Lower leg skin (tissue), 4 donors: ENCODE measurements at regions not wholly inside any gene's neighbourhood (a gene's known extent, or its start where the extent isn't known, plus 50 kb on each side); places are given as distances from the start of the nearest gene placed in this dataset.
"Not testable (repeated sequence)": the region's sequence is repeated elsewhere in the genome, so short reads cannot be mapped to it uniquely, and the experiment has no call there.

Experiments
- DNase-seq, 2 donors: peaks; one replicate each; pipeline ENCODE4 v3.0.0-alpha.2; 2019; ENCODE audit warnings: low spot score in 2 of 2
- H3K4me3 ChIP-seq: fragments of 200-600 bp; sonication (generic); 2 replicates; pipeline ENCODE4 v1.5.1; 2017; ENCODE audit warnings: mild to moderate bottlenecking, low read depth; ENCODE audit not compliant: poor library complexity, severe bottlenecking
- CTCF ChIP-seq, 3 donors: fragments of 450-650 bp; IDR thresholded peaks; one replicate each; pipeline ENCODE4 v1.5.1; 2016; ENCODE audit warnings: antibody characterized with exemption in 3 of 3, mild to moderate bottlenecking in 3 of 3, moderate library complexity in 2 of 3
- POLR2A ChIP-seq, 2 donors: fragments of 450-650 bp; IDR thresholded peaks; one replicate each; pipeline ENCODE4 v1.6.1; 2016 to 2017; ENCODE audit warnings: antibody characterized with exemption in 2 of 2, mild to moderate bottlenecking in 1 of 2, moderate library complexity in 1 of 2
- WGBS, 2 donors: methylation state at CpG; one replicate each; pipeline ENCODE4 v1.1.5; 2018; 5-methylcytosine and 5-hydroxymethylcytosine counted together
- intact Hi-C: fragments of 100-400 bp; cut with DNase I; formaldehyde crosslinking; loops from one replicate; pipeline ENCODE4 v1.15.0; 2023; ENCODE audit warnings: low total_unique reads

- TF ChIP-seq POLR2A (IDR thresholded peaks at IDR 0.05) (no peak), CTCF (IDR thresholded peaks at IDR 0.05) (no peak)
- intact Hi-C loops: no loop called here
- WGBS, 2 donors: 65 to 67% methylated on average over 2 of the region's 2 CpGs
- DNase-seq: no peak
- no peak overlapping the region for H3K4me3 ChIP-seq
These were observed 642.3 kb upstream of the TMPRSS15 start for GRCh38 chr21:19045876-19046275.

- WGBS, 2 donors: 57 to 58% methylated on average over 4 of the region's 4 CpGs
These were observed 644.6 kb upstream of the TMPRSS15 start for GRCh38 chr21:19048098-19048672.

GRCh38 chr21:19049567-19049966 is 646.0 kb upstream of the TMPRSS15 start:
- 71 to 76% methylated on average over 4 of the region's 4 CpGs for WGBS, 2 donors
- intact Hi-C loops: no loop called here
- TF ChIP-seq CTCF (IDR thresholded peaks at IDR 0.05): no peak
- no peak for TF ChIP-seq POLR2A (IDR thresholded peaks at IDR 0.05)
- DNase-seq: no peak
- no peak overlapping the region for H3K4me3 ChIP-seq

More at GRCh38 chr21:19048098-19048672, 644.6 kb upstream of the TMPRSS15 start:
- TF ChIP-seq POLR2A (IDR thresholded peaks at IDR 0.05) (no peak), CTCF (IDR thresholded peaks at IDR 0.05) (no peak)
- H3K4me3 ChIP-seq: no peak overlapping the region
- DNase-seq: no peak
- intact Hi-C loops: no loop called here

- intact Hi-C loops: no loop called here
- TF ChIP-seq CTCF (IDR thresholded peaks at IDR 0.05) (no peak), POLR2A (IDR thresholded peaks at IDR 0.05) (no peak)
- H3K4me3 ChIP-seq: no peak overlapping the region
- no peak for DNase-seq
- 90 to 91% methylated on average over 7 of the region's 8 CpGs for WGBS, 2 donors
These were observed 661.6 kb upstream of the TMPRSS15 start for GRCh38 chr21:19065164-19065563.

- intact Hi-C loops: no loop called here
- WGBS, 2 donors: 80 to 97% methylated on average over 1 of the region's 1 CpG
- TF ChIP-seq CTCF (IDR thresholded peaks at IDR 0.05) (no peak), POLR2A (IDR thresholded peaks at IDR 0.05) (no peak)
- DNase-seq: no peak
- H3K4me3 ChIP-seq: no peak overlapping the region
These were observed 672.4 kb upstream of the TMPRSS15 start for GRCh38 chr21:19076031-19076430.

- WGBS, 2 donors: 87 to 90% methylated on average over 2 of the region's 2 CpGs
- H3K4me3 ChIP-seq: no peak overlapping the region
- intact Hi-C loops: no loop called here
- no peak for DNase-seq
- TF ChIP-seq POLR2A (IDR thresholded peaks at IDR 0.05) (no peak), CTCF (IDR thresholded peaks at IDR 0.05) (no peak)
These were observed 706.1 kb upstream of the TMPRSS15 start for GRCh38 chr21:19109694-19110093.

- H3K4me3 ChIP-seq, DNase-seq, intact Hi-C loops: not testable (repeated sequence)
- 91 to 94% methylated on average over 4 of the region's 4 CpGs for WGBS, 2 donors
These were observed 715.7 kb upstream of the TMPRSS15 start for GRCh38 chr21:19119259-19119658.
